DND-41 (cell line): ENCODE measurements at regions not wholly inside any gene's neighbourhood (a gene's known extent, or its start where the extent isn't known, plus 50 kb on each side); places are given as distances from the start of the nearest gene placed in this dataset.

Source experiments
- ATAC-seq: fragments of 200-7000 bp; cut with Tn5 transposase; 3 replicates; pipeline ENCODE4 v1.9.1; 2021; ENCODE audit warnings: low read depth; ENCODE audit not compliant: insufficient read depth
- DNase-seq: peaks from one replicate; pipeline ENCODE4 v3.0.0-alpha.2; 2020
- H2AFZ ChIP-seq: 2 replicates; pipeline ENCODE4 v1.6.0; 2012; ENCODE audit warnings: low read depth, low read length
- H3K27ac ChIP-seq: 2 replicates; pipeline ENCODE4 v1.5.1; 2012; ENCODE audit warnings: low read length, inconsistent platforms
- H3K27me3 ChIP-seq: fragments of 200-600 bp; sonication (generic); 2 replicates; pipeline ENCODE4 v1.6.0; 2012; ENCODE audit warnings: low read length, mild to moderate bottlenecking, inconsistent platforms; ENCODE audit not compliant: insufficient read depth, poor library complexity
- H3K36me3 ChIP-seq: 2 replicates; pipeline ENCODE4 v1.5.1; 2012; ENCODE audit warnings: low read length, inconsistent platforms; ENCODE audit not compliant: insufficient read depth
- H3K4me1 ChIP-seq: 2 replicates; pipeline ENCODE4 v1.5.1; 2012; ENCODE audit warnings: mild to moderate bottlenecking, low read length; ENCODE audit not compliant: insufficient read depth
- H3K4me2 ChIP-seq: 2 replicates; pipeline ENCODE4 v1.6.0; 2012; ENCODE audit warnings: mild to moderate bottlenecking, moderate library complexity, low read length, inconsistent platforms; ENCODE audit not compliant: insufficient read depth
- H3K4me3 ChIP-seq, 2 experiments: fragments of 200-600 bp in 1 of 2; shearing (Covaris generic) in 1 of 2; 2 replicates each; pipeline ENCODE4 v1.5.1; 2012 to 2016; ENCODE audit warnings: inconsistent platforms in 2 of 2, low read length in 2 of 2, mild to moderate bottlenecking in 2 of 2, low read depth in 1 of 2, moderate library complexity in 1 of 2
- H3K79me2 ChIP-seq: 2 replicates; pipeline ENCODE4 v1.6.0; 2012; ENCODE audit warnings: low read length, inconsistent platforms; ENCODE audit not compliant: insufficient read depth
- H3K9ac ChIP-seq: 2 replicates; pipeline ENCODE4 v1.6.0; 2012; ENCODE audit warnings: low read depth, mild to moderate bottlenecking, inconsistent platforms, low read length, moderate library complexity
- H3K9me3 ChIP-seq: 2 replicates; pipeline ENCODE4 v1.5.1; 2012; ENCODE audit warnings: low read length, moderate library complexity, mild to moderate bottlenecking, inconsistent platforms; ENCODE audit not compliant: insufficient read depth, severe bottlenecking
- H4K20me1 ChIP-seq: 2 replicates; pipeline ENCODE4 v1.6.0; 2012; ENCODE audit warnings: low read length; ENCODE audit not compliant: insufficient read depth
- CTCF ChIP-seq: IDR thresholded peaks from 2 replicates; pipeline ENCODE4 v1.5.1; 2012; ENCODE audit warnings: borderline replicate concordance, low read length, moderate library complexity, mild to moderate bottlenecking; ENCODE audit not compliant: poor library complexity, severe bottlenecking; ENCODE audit errors: extremely low read depth
- EZH2 ChIP-seq: IDR thresholded peaks from 3 replicates; pipeline ENCODE4 v1.6.1; 2012; ENCODE audit warnings: borderline replicate concordance, low read depth, mild to moderate bottlenecking, moderate library complexity, low read length, inconsistent platforms; ENCODE audit not compliant: severe bottlenecking

GRCh38 chr18:60675126-60675525 is 302.6 kb upstream of the MC4R start:
- Histone ChIP-seq H3K4me2 (no peak overlapping the region), H3K4me3 (no peak overlapping the region), H3K9me3 (no peaks in the 10 kb centered on the region), H3K9ac (no peak overlapping the region), H3K27ac (no peak overlapping the region), H3K79me2 (no peaks in the 10 kb centered on the region), H3K4me1 (no peaks in the 10 kb centered on the region), H2AFZ (no peak overlapping the region), H4K20me1 (no peaks in the 10 kb centered on the region), H3K36me3 (no peaks in the 10 kb centered on the region), H3K27me3 (peaks cover 1% of the 10 kb centered on the region)
- DNase-seq (no peak), ATAC-seq (no peak)
- TF ChIP-seq CTCF: no peak
- TF ChIP-seq EZH2: no peak

- Histone ChIP-seq H3K79me2 (no peaks in the 10 kb centered on the region), H4K20me1 (no peaks in the 10 kb centered on the region), H2AFZ (no peak overlapping the region), H3K36me3 (no peaks in the 10 kb centered on the region), H3K9ac (no peak overlapping the region), H3K4me3 (no peak overlapping the region), H3K27me3 (peaks cover 2% of the 10 kb centered on the region), H3K4me2 (no peak overlapping the region), H3K9me3 (no peaks in the 10 kb centered on the region), H3K27ac (no peak overlapping the region), H3K4me1 (no peaks in the 10 kb centered on the region)
- TF ChIP-seq CTCF (no peak), EZH2 (no peak)
- DNase-seq (no peak), ATAC-seq (no peak)
Observed at GRCh38 chr18:60675801-60676200, 303.2 kb upstream of the MC4R start.

DNA sequence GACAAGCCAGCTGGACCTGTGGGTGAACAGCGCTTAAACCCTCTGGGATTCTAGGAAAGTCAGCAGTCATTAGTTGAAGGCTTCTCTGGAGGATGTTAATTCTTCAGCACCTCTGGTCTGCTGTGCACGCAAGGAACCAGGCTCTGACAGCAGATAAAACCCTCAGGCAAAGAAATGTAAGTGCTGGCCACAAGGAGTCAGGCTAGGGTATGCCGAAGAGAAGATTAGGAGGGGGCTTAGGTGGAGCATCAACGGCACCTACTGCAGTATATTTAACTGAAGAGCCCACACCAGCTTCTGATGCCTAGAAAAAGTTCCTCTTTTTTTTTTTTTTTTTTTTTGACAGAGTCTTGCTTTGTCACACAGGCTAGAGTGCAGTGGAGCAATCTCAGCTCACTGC is 304.2 kb upstream of the MC4R start:
- Histone ChIP-seq H3K79me2 (no peaks in the 10 kb centered on the region), H3K9ac (no peak overlapping the region), H3K27ac (no peak overlapping the region), H3K4me1 (no peaks in the 10 kb centered on the region), H3K4me2 (no peak overlapping the region), H3K27me3 (peaks cover 2% of the 10 kb centered on the region), H3K36me3 (no peaks in the 10 kb centered on the region), H2AFZ (no peak overlapping the region), H3K9me3 (no peaks in the 10 kb centered on the region), H4K20me1 (no peaks in the 10 kb centered on the region), H3K4me3 (no peak overlapping the region)
- no peak for ATAC-seq
- TF ChIP-seq CTCF (no peak), EZH2 (no peak)
- DNase-seq: no peak

GRCh38 chr18:60684843-60685513 is 312.4 kb upstream of the MC4R start:
- Histone ChIP-seq H3K79me2 (no peaks in the 10 kb centered on the region), H2AFZ (no peak overlapping the region), H3K4me3 (no peak overlapping the region), H3K9me3 (no peaks in the 10 kb centered on the region), H3K27me3 (peaks cover 7% of the 10 kb centered on the region), H3K9ac (no peak overlapping the region), H3K4me2 (no peak overlapping the region), H4K20me1 (no peaks in the 10 kb centered on the region), H3K4me1 (no peaks in the 10 kb centered on the region), H3K36me3 (no peaks in the 10 kb centered on the region), H3K27ac (no peak overlapping the region)
- ATAC-seq (peak; percentile 37; the same call in 1 of the 3 replicates), DNase-seq (no peak)
- TF ChIP-seq EZH2 (no peak), CTCF (peak; percentile 69)
